ENCODE measurements at regions not wholly inside any gene's neighbourhood (a gene's known extent, or its start where the extent isn't known, plus 50 kb on each side); places are given as distances from the start of the nearest gene placed in this dataset.
"Not testable (repeated sequence)": the region's sequence is repeated elsewhere in the genome, so short reads cannot be mapped to it uniquely, and the experiment has no call there.

- no peak for DNase-seq
- Histone ChIP-seq H3K4me2 (ENCODE audit: insufficient read depth, insufficient read length, low read length) (no peak overlapping the region), H4K5ac (ENCODE audit: insufficient read length, low read depth, low read length) (no peak overlapping the region), H2BK5ac (ENCODE audit: insufficient read length, low read length) (no peak overlapping the region), H3K4me1 (ENCODE audit: insufficient read depth, low read length) (no peaks in the 10 kb centered on the region), H3K9me3 (ENCODE audit: control insufficient read depth, low read depth, low read length) (no peaks in the 10 kb centered on the region), H3K56ac (ENCODE audit: insufficient read length, low read depth, low read length) (no peak overlapping the region), H3K79me2 (ENCODE audit: insufficient read depth, low read length) (no peaks in the 10 kb centered on the region), H3K9ac (ENCODE audit: extremely low read depth, insufficient read length, low read length) (no peak overlapping the region), H2AFZ (ENCODE audit: low read length) (no peak overlapping the region), H3K27me3 (ENCODE audit: insufficient read depth, low read length) (no peaks in the 10 kb centered on the region), H3K23me2 (ENCODE audit: insufficient read length, low read depth, low read length, poor library complexity, severe bottlenecking) (no peaks in the 10 kb centered on the region), H2AK5ac (ENCODE audit: insufficient read length, low read length) (no peak overlapping the region), H3K79me1 (ENCODE audit: insufficient read depth, low read depth, low read length, poor library complexity, severe bottlenecking) (no peaks in the 10 kb centered on the region), H4K20me1 (ENCODE audit: control insufficient read depth, insufficient read depth, insufficient read length) (no peaks in the 10 kb centered on the region), H2BK120ac (ENCODE audit: low read depth, low read length, poor library complexity, severe bottlenecking) (no peak overlapping the region), H2BK12ac (ENCODE audit: insufficient read length, low read depth, low read length) (no peak overlapping the region), H3K23ac (ENCODE audit: insufficient read length, low read depth, low read length) (no peak overlapping the region), H3K14ac (ENCODE audit: insufficient read depth, low read length) (no peak overlapping the region), H2BK20ac (ENCODE audit: low read depth, low read length, poor library complexity, severe bottlenecking) (no peak overlapping the region), H3K4ac (ENCODE audit: low read depth, low read length) (no peak overlapping the region), H3K27ac (ENCODE audit: insufficient read length, low read depth, low read length) (no peak overlapping the region), H4K8ac (replicated peaks; ENCODE audit: insufficient read length, low read depth, low read length) (no peak overlapping the region), H3T11ph (ENCODE audit: low read length) (no peak overlapping the region), H3K18ac (ENCODE audit: insufficient read length, low read depth, low read length) (no peak overlapping the region), H4K91ac (ENCODE audit: insufficient read length, low read depth, low read length) (no peak overlapping the region), H2BK15ac (ENCODE audit: low read depth, low read length) (no peak overlapping the region)
- Mint-ChIP-seq H3K36me3 (ENCODE audit: insufficient read depth in 1 of 3, low read depth in 3 of 3) (peaks cover 3 to 12% (median 4%) of the 10 kb centered on the region in 3 experiments; a peak in 4 of 7 replicates), H3K27me3 (ENCODE audit: low read depth) (no peaks in the 10 kb centered on the region; the same call in 1 of the 2 replicates), H3K4me3 (no peak overlapping the region), H3K27ac (no peak overlapping the region), H3K4me1 (peaks cover 4% of the 10 kb centered on the region in 2 experiments; a peak in 2 of 4 replicates), H3K9me3 (peaks cover 13% of the 10 kb centered on the region in 2 experiments)
- no peak for TF ChIP-seq CTCF (conservative IDR thresholded peaks at IDR 0.05)
- WGBS (ENCODE audit: extremely low coverage, insufficient read length, low lambda C conversion rate) = no CpG with 5 or more reads among the region's 3 CpGs
Measured at GRCh38 chr5:67896311-67896929, 319.1 kb upstream of the PIK3R1 start.

GRCh38 chr5:67889870-67890269 lies 325.7 kb upstream of the PIK3R1 start:
- not testable (repeated sequence) for DNase-seq; H3K79me2 ChIP-seq (ENCODE audit: insufficient read depth, low read length); H3K9me3 ChIP-seq (ENCODE audit: control insufficient read depth, low read depth, low read length); H2AFZ ChIP-seq (ENCODE audit: low read length); H3K14ac ChIP-seq (ENCODE audit: insufficient read depth, low read length); H3K56ac ChIP-seq (ENCODE audit: insufficient read length, low read depth, low read length); H4K5ac ChIP-seq (ENCODE audit: insufficient read length, low read depth, low read length); H3K4me2 ChIP-seq (ENCODE audit: insufficient read depth, insufficient read length, low read length); H2AK5ac ChIP-seq (ENCODE audit: insufficient read length, low read length); H2BK20ac ChIP-seq (ENCODE audit: low read depth, low read length, poor library complexity, severe bottlenecking); H3K4ac ChIP-seq (ENCODE audit: low read depth, low read length); H3K23ac ChIP-seq (ENCODE audit: insufficient read length, low read depth, low read length); H3K79me1 ChIP-seq (ENCODE audit: insufficient read depth, low read depth, low read length, poor library complexity, severe bottlenecking); H3K4me1 Mint-ChIP-seq; H3K4me1 ChIP-seq (ENCODE audit: insufficient read depth, low read length); H3K27me3 ChIP-seq (ENCODE audit: insufficient read depth, low read length); H4K8ac ChIP-seq (replicated peaks; ENCODE audit: insufficient read length, low read depth, low read length); H3K27me3 Mint-ChIP-seq (ENCODE audit: low read depth); H3K23me2 ChIP-seq (ENCODE audit: insufficient read length, low read depth, low read length, poor library complexity, severe bottlenecking); H3T11ph ChIP-seq (ENCODE audit: low read length); H4K91ac ChIP-seq (ENCODE audit: insufficient read length, low read depth, low read length); H2BK120ac ChIP-seq (ENCODE audit: low read depth, low read length, poor library complexity, severe bottlenecking); H3K27ac Mint-ChIP-seq; H3K9ac ChIP-seq (ENCODE audit: extremely low read depth, insufficient read length, low read length); H2BK15ac ChIP-seq (ENCODE audit: low read depth, low read length); H3K18ac ChIP-seq (ENCODE audit: insufficient read length, low read depth, low read length); H3K27ac ChIP-seq (ENCODE audit: insufficient read length, low read depth, low read length); H3K4me3 Mint-ChIP-seq; H2BK12ac ChIP-seq (ENCODE audit: insufficient read length, low read depth, low read length); H4K20me1 ChIP-seq (ENCODE audit: control insufficient read depth, insufficient read depth, insufficient read length); H2BK5ac ChIP-seq (ENCODE audit: insufficient read length, low read length)
- WGBS (ENCODE audit: extremely low coverage, insufficient read length, low lambda C conversion rate) = no CpG with 5 or more reads among the region's 15 CpGs
- Mint-ChIP-seq H3K9me3 (peaks cover 6 to 13% of the 10 kb centered on the region in 2 experiments; a peak in 4 of 5 replicates), H3K36me3 (ENCODE audit: insufficient read depth in 1 of 3, low read depth in 3 of 3) (peaks cover 0 to 10% (median 2%) of the 10 kb centered on the region in 3 experiments; a peak in 4 of 7 replicates)
